ENCODE measurements at regions not wholly inside any gene's neighbourhood (a gene's known extent, or its start where the extent isn't known, plus 50 kb on each side); places are given as distances from the start of the nearest gene placed in this dataset.
"Not testable (repeated sequence)": the region's sequence is repeated elsewhere in the genome, so short reads cannot be mapped to it uniquely, and the experiment has no call there.

- DNase-seq = no peak
Measured at GRCh38 chr5:60546207-60546606, 153.8 kb downstream of the DEPDC1B start.

GRCh38 chr5:60545551-60545950 lies 154.4 kb downstream of the DEPDC1B start:
- no peak for DNase-seq

- DNase-seq = no peak
Measured at GRCh38 chr5:60544142-60544541, 155.8 kb downstream of the DEPDC1B start.

- DNase-seq = no peak
Measured at GRCh38 chr5:60541980-60542379, 158.0 kb downstream of the DEPDC1B start.

- DNase-seq = no peak
Measured at GRCh38 chr5:60540856-60541805, 158.8 kb downstream of the DEPDC1B start.

GRCh38 chr5:60538955-60539866 lies 160.8 kb downstream of the DEPDC1B start:
- DNase-seq = no peak

GRCh38 chr5:60538426-60538825 lies 161.5 kb downstream of the DEPDC1B start:
- DNase-seq = no peak

DNA sequence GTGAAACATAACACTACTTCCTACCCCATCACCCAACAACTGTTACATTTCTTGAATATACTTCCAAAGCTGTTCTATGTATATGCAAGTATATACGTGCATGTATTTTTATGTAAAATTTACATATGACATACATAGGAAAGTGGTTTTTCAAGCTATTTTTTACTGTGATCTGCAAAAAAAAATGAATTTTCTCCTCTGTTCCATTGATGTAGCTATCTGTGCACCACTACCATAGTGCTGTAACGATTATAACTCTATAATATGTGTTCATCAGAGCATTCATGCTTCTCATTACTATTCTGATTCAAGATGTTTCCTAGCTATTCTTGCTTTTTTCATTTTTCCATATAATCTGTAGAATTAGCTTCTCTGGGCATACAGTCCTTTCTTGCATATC lies 164.0 kb downstream of the DEPDC1B start:
- no peak for DNase-seq

DNA sequence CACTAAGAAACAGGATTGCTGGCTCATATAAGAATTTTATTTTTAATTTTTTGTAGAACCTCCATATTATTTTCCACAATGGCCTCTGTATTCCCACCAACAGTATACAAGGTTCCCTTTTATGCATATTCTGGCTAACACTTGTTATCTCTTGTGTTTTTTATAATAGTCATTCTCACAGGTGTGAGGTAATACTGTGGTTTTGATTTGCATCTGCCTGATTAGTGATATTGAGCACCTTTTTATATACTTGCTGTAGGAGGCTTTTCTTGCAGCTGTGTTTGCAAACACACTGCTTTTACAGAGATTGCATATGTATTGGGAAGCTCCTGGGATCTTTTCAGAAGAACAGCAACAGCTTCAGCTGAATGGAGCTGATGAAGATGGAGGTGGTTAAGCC lies 164.8 kb downstream of the DEPDC1B start:
- DNase-seq = no peak

- no peak for DNase-seq
Measured at GRCh38 chr5:60533789-60534188, 166.2 kb downstream of the DEPDC1B start.

- not testable (repeated sequence) for DNase-seq
Measured at GRCh38 chr5:60532796-60533195, 167.2 kb downstream of the DEPDC1B start.

GRCh38 chr5:60530144-60530848 lies 169.7 kb downstream of the DEPDC1B start:
- not testable (repeated sequence) for DNase-seq

- DNase-seq = no peak
Measured at GRCh38 chr5:60529001-60529400, 171.0 kb downstream of the DEPDC1B start.

- no peak for DNase-seq
Measured at GRCh38 chr5:60527072-60527471, 172.9 kb downstream of the DEPDC1B start.

- no peak for DNase-seq
Measured at GRCh38 chr5:60526336-60526875, 173.6 kb downstream of the DEPDC1B start.

GRCh38 chr5:60522292-60522905 lies 177.6 kb downstream of the DEPDC1B start:
- DNase-seq = no peak

- DNase-seq = no peak
Measured at GRCh38 chr5:60521376-60522291, 178.3 kb downstream of the DEPDC1B start.

GRCh38 chr5:60520451-60521227 lies 179.3 kb downstream of the DEPDC1B start:
- DNase-seq = no peak

DNA sequence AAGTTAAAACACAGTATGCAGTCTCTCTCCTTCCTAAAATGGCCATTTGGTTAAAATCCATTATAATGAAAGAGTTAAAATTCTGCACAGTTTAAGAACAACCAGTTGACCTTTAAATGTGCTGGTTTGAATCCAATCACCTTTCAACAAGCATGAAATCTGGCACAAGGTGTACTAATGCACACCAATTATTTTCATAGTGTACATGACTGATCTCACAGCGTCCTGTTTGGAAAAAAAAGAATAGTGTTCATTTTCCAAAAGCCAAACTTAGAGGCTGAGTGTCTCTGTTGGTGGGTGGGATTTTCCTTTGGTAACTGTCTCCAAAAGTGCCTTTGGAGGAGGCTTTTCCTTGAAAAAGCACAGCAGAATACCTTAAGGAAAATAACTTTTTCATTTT lies 180.6 kb downstream of the DEPDC1B start:
- no peak for DNase-seq

GRCh38 chr5:60517850-60518249 lies 182.1 kb downstream of the DEPDC1B start:
- DNase-seq = no peak

Data from cerebellar nuclear complex (tissue), 1 donor.